KMS-11 (cell line): ENCODE measurements at regions not wholly inside any gene's neighbourhood (a gene's known extent, or its start where the extent isn't known, plus 50 kb on each side); places are given as distances from the start of the nearest gene placed in this dataset.

Experiments used
- H2AFZ ChIP-seq: fragments of 200-600 bp; sonication (generic); 2 replicates; pipeline ENCODE4 v1.6.1; 2016; ENCODE audit warnings: antibody characterized with exemption, mixed run types, low read depth
- H3K27ac ChIP-seq: fragments of 200-600 bp; sonication (generic); 2 replicates; pipeline ENCODE4 v1.6.1; 2016; ENCODE audit warnings: mild to moderate bottlenecking, mixed run types
- H3K27me3 ChIP-seq: fragments of 200-600 bp; sonication (generic); 2 replicates; pipeline ENCODE4 v1.6.1; 2017; ENCODE audit warnings: mild to moderate bottlenecking, low read depth, mixed run types, moderate library complexity; ENCODE audit not compliant: insufficient read depth
- H3K36me3 ChIP-seq: fragments of 200-600 bp; sonication (generic); 2 replicates; pipeline ENCODE4 v1.6.1; 2017; ENCODE audit warnings: mild to moderate bottlenecking, mixed run types; ENCODE audit not compliant: insufficient read depth
- H3K4me1 ChIP-seq: fragments of 200-600 bp; sonication (generic); 2 replicates; pipeline ENCODE4 v1.6.1; 2016; ENCODE audit warnings: mild to moderate bottlenecking, low read depth, mixed run types; ENCODE audit not compliant: poor library complexity, severe bottlenecking
- H3K4me2 ChIP-seq: fragments of 200-600 bp; sonication (generic); 2 replicates; pipeline ENCODE4 v1.7.0; 2016; ENCODE audit warnings: mild to moderate bottlenecking, mixed run types
- H3K4me3 ChIP-seq: fragments of 200-600 bp; sonication (generic); IDR thresholded peaks from 2 replicates; pipeline ENCODE4 v1.6.1; 2017; ENCODE audit warnings: low read depth, low read length, mixed read lengths; ENCODE audit not compliant: insufficient read depth
- H3K79me2 ChIP-seq: fragments of 200-600 bp; sonication (generic); 2 replicates; pipeline ENCODE4 v1.6.1; 2016; ENCODE audit warnings: low read depth, mixed run types; ENCODE audit not compliant: insufficient read depth
- H3K9ac ChIP-seq: fragments of 200-600 bp; sonication (generic); 2 replicates; pipeline ENCODE4 v1.6.1; 2016; ENCODE audit warnings: mild to moderate bottlenecking, mixed run types
- H4K20me1 ChIP-seq: fragments of 200-600 bp; sonication (generic); 2 replicates; pipeline ENCODE4 v1.6.1; 2016; ENCODE audit warnings: mild to moderate bottlenecking, mixed run types; ENCODE audit not compliant: insufficient read depth
- CTCF ChIP-seq: fragments of 200-600 bp; sonication (generic); conservative IDR thresholded peaks from 2 replicates; pipeline ENCODE4 v1.6.1; 2017; ENCODE audit warnings: low read depth, mild to moderate bottlenecking, antibody characterized with exemption, low read length, moderate library complexity, mixed read lengths

GRCh38 chr12:28710882-28711281 is 438.2 kb upstream of the FAR2 start:
- Histone ChIP-seq H3K36me3 (no peaks in the 10 kb centered on the region), H3K4me3 (no peak overlapping the region), H3K27ac (no peak overlapping the region), H3K4me1 (peaks cover 17% of the 10 kb centered on the region), H2AFZ (no peak overlapping the region), H3K27me3 (no peaks in the 10 kb centered on the region), H3K9ac (no peak overlapping the region), H3K4me2 (no peak overlapping the region), H4K20me1 (no peaks in the 10 kb centered on the region), H3K79me2 (no peaks in the 10 kb centered on the region)
- TF ChIP-seq CTCF: no peak

GRCh38 chr12:28711421-28711820 is 437.7 kb upstream of the FAR2 start:
- Histone ChIP-seq H3K4me1 (peaks cover 17% of the 10 kb centered on the region), H4K20me1 (no peaks in the 10 kb centered on the region), H3K79me2 (no peaks in the 10 kb centered on the region), H3K36me3 (no peaks in the 10 kb centered on the region), H3K4me3 (no peak overlapping the region), H3K27me3 (no peaks in the 10 kb centered on the region), H3K9ac (no peak overlapping the region), H3K4me2 (no peak overlapping the region), H3K27ac (no peak overlapping the region), H2AFZ (no peak overlapping the region)
- TF ChIP-seq CTCF: no peak

GRCh38 chr12:28742791-28743190 is 406.3 kb upstream of the FAR2 start:
- Histone ChIP-seq H3K9ac (no peak overlapping the region), H3K79me2 (no peaks in the 10 kb centered on the region), H3K36me3 (no peaks in the 10 kb centered on the region), H3K4me3 (no peak overlapping the region), H3K4me1 (no peaks in the 10 kb centered on the region), H3K4me2 (no peak overlapping the region), H4K20me1 (no peaks in the 10 kb centered on the region), H2AFZ (no peak overlapping the region), H3K27ac (no peak overlapping the region), H3K27me3 (no peaks in the 10 kb centered on the region)
- TF ChIP-seq CTCF: no peak

- H3K4me2 ChIP-seq: no peak overlapping the region
- H3K9ac ChIP-seq: no peak overlapping the region
- no peaks in the 10 kb centered on the region for H4K20me1 ChIP-seq
- H2AFZ ChIP-seq: no peak overlapping the region
- H3K4me3 ChIP-seq: no peak overlapping the region
- no peaks in the 10 kb centered on the region for H3K27me3 ChIP-seq
- H3K4me1 ChIP-seq: peaks cover 11% of the 10 kb centered on the region
- no peaks in the 10 kb centered on the region for H3K79me2 ChIP-seq
- H3K36me3 ChIP-seq: no peaks in the 10 kb centered on the region
- TF ChIP-seq CTCF: no peak
- H3K27ac ChIP-seq: no peak overlapping the region
These were observed 402.2 kb upstream of the FAR2 start for GRCh38 chr12:28746734-28747325.
